Prostate gland (tissue), 2 donors: ENCODE measurements at regions not wholly inside any gene's neighbourhood (a gene's known extent, or its start where the extent isn't known, plus 50 kb on each side); places are given as distances from the start of the nearest gene placed in this dataset.

ENCODE experiments used
- CTCF ChIP-seq, 4 experiments: fragments of 200-600 bp in 2 of 4; fragments of 450-650 bp in 2 of 4; sonication (generic) in 2 of 4; IDR thresholded peaks; 1 replicate in 3 of 4; 2 replicates in 1 of 4; pipeline ENCODE4 v1.5.1; 2016 to 2019; ENCODE audit warnings: antibody characterized with exemption in 4 of 4, mild to moderate bottlenecking in 2 of 4, moderate library complexity in 2 of 4
- POLR2A ChIP-seq: fragments of 450-650 bp; IDR thresholded peaks from one replicate; pipeline ENCODE4 v1.6.1; 2016; ENCODE audit warnings: antibody characterized with exemption, mild to moderate bottlenecking

GRCh38 chr14:56505361-56505760, 74.2 kb upstream of the TMEM260 start:
- TF ChIP-seq CTCF (IDR thresholded peaks at IDR 0.05) (no peak), POLR2A (no peak)
